ENCODE measurements at regions not wholly inside any gene's neighbourhood (a gene's known extent, or its start where the extent isn't known, plus 50 kb on each side); places are given as distances from the start of the nearest gene placed in this dataset.

GRCh38 chr12:75623631-75624154 is 112.3 kb upstream of the KRR1 start:
- ChIA-PET CTCF (interaction anchor here (0.6 to 2.2 kb wide), 6 partner anchors 9 to 724 kb away, joined by 3 to 22 read pairs (median 4); partner anchors contain the start of gene PHLDA1), POLR2A (interaction anchor here (1.0 kb wide), 1 partner anchor 408 kb away, joined by 3 read pairs; the partner anchor contains the start of gene PHLDA1)
- TF ChIP-seq HMGXB4 (CRISPR knock-in tag; IDR thresholded peaks at IDR 0.05) (no peak), SP1 (CRISPR knock-in tag; conservative IDR thresholded peaks at IDR 0.05) (0 out of 2 replicates have a peak, but pooled peaks have one; percentile 28), GABPB1 (CRISPR knock-in tag; IDR thresholded peaks at IDR 0.05) (peak; percentile 96), ZMAT4 (CRISPR knock-in tag; IDR thresholded peaks at IDR 0.05) (no peak), ATF3 (CRISPR knock-in tag; conservative IDR thresholded peaks at IDR 0.05) (peak; percentile 76; the same call in 1 of the 2 replicates), ZNF416 (CRISPR knock-in tag; IDR thresholded peaks at IDR 0.05) (no peak), ZNF396 (CRISPR knock-in tag; IDR thresholded peaks at IDR 0.05; ENCODE audit: borderline replicate concordance) (no peak), ZNF532 (CRISPR knock-in tag; IDR thresholded peaks at IDR 0.05; ENCODE audit: borderline replicate concordance) (no peak), TEAD1 (CRISPR knock-in tag; IDR thresholded peaks at IDR 0.05) (0 out of 2 replicates have a peak, but pooled peaks have one; percentile 18), ZNF232 (CRISPR knock-in tag; IDR thresholded peaks at IDR 0.05) (no peak)
- H3K4me3 Mint-ChIP-seq = no peak overlapping the region
- peaks cover 26% of the 10 kb centered on the region for H3K4me1 Mint-ChIP-seq
- peaks cover 6% of the 10 kb centered on the region for H3K9me3 Mint-ChIP-seq
- H3K36me3 Mint-ChIP-seq = no peaks in the 10 kb centered on the region
- ATAC-seq (peak; percentile 98), DNase-seq (ENCODE audit: low spot score) (peak; percentile 28)
- H3K27ac Mint-ChIP-seq = peak overlapping the region; percentile 75
- no peaks in the 10 kb centered on the region for H3K27me3 Mint-ChIP-seq (ENCODE audit: low read depth)

GRCh38 chr12:75622492-75622891 is 111.1 kb upstream of the KRR1 start:
- Mint-ChIP-seq H3K9me3 (peaks cover 6% of the 10 kb centered on the region), H3K4me3 (no peak overlapping the region), H3K36me3 (no peaks in the 10 kb centered on the region), H3K27me3 (ENCODE audit: low read depth) (no peaks in the 10 kb centered on the region; the same call in 1 of the 2 replicates), H3K4me1 (peaks cover 26% of the 10 kb centered on the region), H3K27ac (peak overlapping the region; percentile 63)
- ChIA-PET CTCF (interaction anchor here (2.2 kb wide), 1 partner anchor 409 kb away, joined by 22 read pairs; the partner anchor contains the start of gene PHLDA1), POLR2A (no interaction called here)
- ATAC-seq (no peak), DNase-seq (ENCODE audit: low spot score) (no peak)
- TF ChIP-seq ARID4B (CRISPR knock-in tag; IDR thresholded peaks at IDR 0.05; ENCODE audit: borderline replicate concordance) (no peak), SOX15 (CRISPR knock-in tag; IDR thresholded peaks at IDR 0.05) (no peak), ATF6 (CRISPR knock-in tag; IDR thresholded peaks at IDR 0.05) (no peak), GRHL2 (CRISPR knock-in tag; IDR thresholded peaks at IDR 0.05; ENCODE audit: insufficient replicate concordance, severe bottlenecking) (no peak), MAX (CRISPR knock-in tag; IDR thresholded peaks at IDR 0.05) (no peak), PRDM15 (CRISPR knock-in tag; IDR thresholded peaks at IDR 0.05) (no peak)

All from WTC11 (cell line).